Caco-2 (cell line): ENCODE measurements at regions not wholly inside any gene's neighbourhood (a gene's known extent, or its start where the extent isn't known, plus 50 kb on each side); places are given as distances from the start of the nearest gene placed in this dataset.

ENCODE experiments used
- BruUV-seq: library from RNA; stranded (reverse); fragments of 400-500 nt; replicated peaks from 2 replicates; lab custom pipeline; 2021; lab: Mats Ljungman, UMichigan
- CTCF ChIA-PET: fragments of 300-600 bp; sonication (Branson Sonifier 250); formaldehyde crosslinking; loops from one replicate; lab custom pipeline; 2022; ENCODE audit warnings: antibody characterized with exemption; lab: Charles Lee
- POLR2A ChIA-PET: fragments of 300-600 bp; sonication (Branson Sonifier 250); formaldehyde crosslinking; loops from one replicate; lab custom pipeline; 2022; ENCODE audit warnings: antibody characterized with exemption; lab: Charles Lee
- DNase-seq, 2 experiments: peaks; one replicate each; pipeline versions ENCODE4 v3.0.0 to v3.0.0-alpha.2; 2020 to 2022
- H3K27me3 ChIP-seq: replicated peaks from 2 replicates; pipeline ENCODE4 v1.6.0; 2011; ENCODE audit warnings: low read length; ENCODE audit not compliant: control insufficient read depth, insufficient read depth
- H3K36me3 ChIP-seq: 2 replicates; pipeline ENCODE4 v1.5.1; 2011; ENCODE audit warnings: low read length; ENCODE audit not compliant: control insufficient read depth, insufficient read depth
- H3K4me1 ChIP-seq: fragments of 250-450 bp; sonication (Bioruptor Pico); 2 replicates; pipeline ENCODE4 v1.5.1; 2020; ENCODE audit warnings: mild to moderate bottlenecking
- H3K4me3 ChIP-seq: 2 replicates; pipeline ENCODE4 v1.5.1; 2011; ENCODE audit warnings: low read depth, mild to moderate bottlenecking, control low read depth, low read length
- H3K9me3 ChIP-seq: fragments of 250-450 bp; sonication (Bioruptor Pico); 2 replicates; pipeline ENCODE4 v1.5.1; 2020; ENCODE audit warnings: mild to moderate bottlenecking, moderate library complexity
- H3K27ac Mint-ChIP-seq: one replicate; pipeline ENCODE4 v1.8.0; 2022; ENCODE audit warnings: mixed read lengths; ENCODE audit not compliant: unreplicated experiment
- H3K27me3 Mint-ChIP-seq: one replicate; pipeline ENCODE4 v1.8.0; 2022; ENCODE audit warnings: mixed read lengths; ENCODE audit not compliant: insufficient read depth, unreplicated experiment
- H3K36me3 Mint-ChIP-seq: one replicate; pipeline ENCODE4 v1.8.0; 2022; ENCODE audit warnings: mild to moderate bottlenecking, mixed read lengths; ENCODE audit not compliant: insufficient read depth, unreplicated experiment
- H3K4me1 Mint-ChIP-seq: one replicate; pipeline ENCODE4 v1.8.0; 2022; ENCODE audit warnings: low read depth, mixed read lengths; ENCODE audit not compliant: unreplicated experiment
- H3K4me3 Mint-ChIP-seq: one replicate; pipeline ENCODE4 v1.8.0; 2022; ENCODE audit warnings: mild to moderate bottlenecking, moderate library complexity, mixed read lengths; ENCODE audit not compliant: unreplicated experiment
- H3K9me3 Mint-ChIP-seq: one replicate; pipeline ENCODE4 v1.8.0; 2022; ENCODE audit warnings: mixed read lengths; ENCODE audit not compliant: unreplicated experiment
- CTCF ChIP-seq, 2 experiments: fragments of 200-600 bp in 1 of 2; IDR thresholded peaks; 1 replicate in 1 of 2; 2 replicates in 1 of 2; pipeline versions ENCODE4 v1.5.1 to v1.8.0; 2011 to 2022; ENCODE audit warnings: antibody characterized with exemption in 1 of 2, control low read depth in 1 of 2, inconsistent platforms in 1 of 2, low read depth in 1 of 2, low read length in 1 of 2, mild to moderate bottlenecking in 1 of 2, moderate library complexity in 1 of 2; ENCODE audit not compliant: insufficient read depth in 1 of 2, severe bottlenecking in 1 of 2, unreplicated experiment in 1 of 2
- intact Hi-C: fragments of 100-400 bp; cut with micrococcal nuclease; formaldehyde crosslinking; loops from one replicate; pipeline ENCODE4 v1.10.0; 2022; ENCODE audit not compliant: unreplicated experiment

GRCh38 chr20:10802236-10802635 is 128.4 kb upstream of the JAG1 start:
- Mint-ChIP-seq H3K36me3 (no peaks in the 10 kb centered on the region), H3K27ac (no peak overlapping the region), H3K4me3 (no peak overlapping the region), H3K4me1 (peaks cover 12% of the 10 kb centered on the region), H3K9me3 (no peaks in the 10 kb centered on the region), H3K27me3 (no peaks in the 10 kb centered on the region)
- Histone ChIP-seq H3K36me3 (no peaks in the 10 kb centered on the region), H3K4me1 (no peaks in the 10 kb centered on the region), H3K27me3 (no peaks in the 10 kb centered on the region), H3K9me3 (no peaks in the 10 kb centered on the region), H3K4me3 (no peak overlapping the region)
- no peak for TF ChIP-seq CTCF (IDR thresholded peaks at IDR 0.05; ENCODE audit: insufficient read depth in 1 of 2, low read depth in 1 of 2, low read length in 1 of 2, severe bottlenecking in 1 of 2, unreplicated experiment in 1 of 2)
- intact Hi-C loops: no loop called here
- ChIA-PET POLR2A (no interaction called here), CTCF (no interaction called here)
- no peak for DNase-seq
- no TSS peak for BruUV-seq

- POLR2A ChIA-PET: no interaction called here
- H3K36me3 Mint-ChIP-seq: no peaks in the 10 kb centered on the region
- CTCF ChIA-PET: no interaction called here
- no peaks in the 10 kb centered on the region for H3K27me3 ChIP-seq
- no peak overlapping the region for H3K4me3 ChIP-seq
- H3K4me1 Mint-ChIP-seq: peaks cover 5% of the 10 kb centered on the region
- no peaks in the 10 kb centered on the region for H3K27me3 Mint-ChIP-seq
- intact Hi-C loops: no loop called here
- H3K36me3 ChIP-seq: no peaks in the 10 kb centered on the region
- no peaks in the 10 kb centered on the region for H3K4me1 ChIP-seq
- no peak for TF ChIP-seq CTCF (IDR thresholded peaks at IDR 0.05; ENCODE audit: insufficient read depth in 1 of 2, low read depth in 1 of 2, low read length in 1 of 2, severe bottlenecking in 1 of 2, unreplicated experiment in 1 of 2)
- H3K27ac Mint-ChIP-seq: no peak overlapping the region
- DNase-seq: no peak
- no TSS peak for BruUV-seq
- H3K4me3 Mint-ChIP-seq: no peak overlapping the region
- H3K9me3 Mint-ChIP-seq: no peaks in the 10 kb centered on the region
- H3K9me3 ChIP-seq: no peaks in the 10 kb centered on the region
Measured at GRCh38 chr20:10805764-10806163, 132.0 kb upstream of the JAG1 start.

- ChIA-PET CTCF (interaction anchor here (0.6 kb wide), 2 partner anchors 101 to 118 kb away, joined by 5 read pairs; no protein-coding TSS in a partner anchor), POLR2A (no interaction called here)
- DNase-seq: no peak
- BruUV-seq: no TSS peak
- Histone ChIP-seq H3K4me1 (no peaks in the 10 kb centered on the region), H3K9me3 (no peaks in the 10 kb centered on the region), H3K36me3 (no peaks in the 10 kb centered on the region), H3K4me3 (no peak overlapping the region), H3K27me3 (no peaks in the 10 kb centered on the region)
- no peak overlapping the region for H3K27ac Mint-ChIP-seq
- intact Hi-C loops: no loop called here
- no peak overlapping the region for H3K4me3 Mint-ChIP-seq
- H3K36me3 Mint-ChIP-seq: no peaks in the 10 kb centered on the region
- H3K27me3 Mint-ChIP-seq: no peaks in the 10 kb centered on the region
- peaks cover 3% of the 10 kb centered on the region for H3K4me1 Mint-ChIP-seq
- H3K9me3 Mint-ChIP-seq: no peaks in the 10 kb centered on the region
- no peak for TF ChIP-seq CTCF (IDR thresholded peaks at IDR 0.05; ENCODE audit: insufficient read depth in 1 of 2, low read depth in 1 of 2, low read length in 1 of 2, severe bottlenecking in 1 of 2, unreplicated experiment in 1 of 2)
Measured at GRCh38 chr20:10806539-10806938, 132.7 kb upstream of the JAG1 start.
